ENCODE measurements at regions not wholly inside any gene's neighbourhood (a gene's known extent, or its start where the extent isn't known, plus 50 kb on each side); places are given as distances from the start of the nearest gene placed in this dataset.
A peak's percentile ranks its signal among the peaks of the same experiment; 100 is the strongest.

DNA sequence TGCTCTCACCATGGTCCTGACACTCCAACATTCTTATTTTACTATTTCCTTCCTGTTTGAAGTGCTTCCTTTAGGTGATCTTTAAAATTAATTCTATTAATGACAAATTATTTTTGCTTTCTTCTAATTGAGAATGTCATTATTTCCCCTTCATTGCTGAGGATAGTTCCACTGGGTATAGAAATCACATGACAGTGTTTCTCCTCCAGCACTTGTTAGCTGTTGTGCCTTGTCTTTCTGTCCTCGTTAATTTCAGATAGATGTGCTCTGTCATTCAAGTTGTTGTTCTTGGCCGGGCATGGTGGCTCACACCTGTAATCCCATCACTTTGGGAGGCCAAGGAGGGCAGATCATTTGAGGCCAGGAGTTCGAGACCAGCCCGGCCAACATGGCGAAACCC lies 321.0 kb upstream of the RAB6C start:
- DNase-seq, result no peak

DNA sequence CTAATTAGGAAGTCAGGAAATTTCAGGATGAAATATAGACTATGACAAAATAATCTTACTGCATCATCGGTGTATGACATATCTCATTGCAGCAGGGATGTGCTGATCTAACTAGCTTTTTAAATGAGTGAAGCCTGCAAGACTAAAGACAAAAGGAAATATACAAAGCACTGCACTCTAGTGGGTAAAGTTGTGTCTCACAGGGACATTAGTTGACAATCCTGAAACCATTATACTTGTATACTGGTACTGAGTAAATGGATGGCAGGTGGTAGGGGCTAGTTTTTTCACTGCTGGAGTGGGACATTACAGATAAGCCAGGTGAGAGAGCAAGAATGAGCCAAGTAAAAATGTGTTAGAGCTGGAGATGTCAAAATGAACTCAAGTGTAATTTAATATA lies 317.5 kb upstream of the RAB6C start:
- DNase-seq, result peak; percentile 81

DNA sequence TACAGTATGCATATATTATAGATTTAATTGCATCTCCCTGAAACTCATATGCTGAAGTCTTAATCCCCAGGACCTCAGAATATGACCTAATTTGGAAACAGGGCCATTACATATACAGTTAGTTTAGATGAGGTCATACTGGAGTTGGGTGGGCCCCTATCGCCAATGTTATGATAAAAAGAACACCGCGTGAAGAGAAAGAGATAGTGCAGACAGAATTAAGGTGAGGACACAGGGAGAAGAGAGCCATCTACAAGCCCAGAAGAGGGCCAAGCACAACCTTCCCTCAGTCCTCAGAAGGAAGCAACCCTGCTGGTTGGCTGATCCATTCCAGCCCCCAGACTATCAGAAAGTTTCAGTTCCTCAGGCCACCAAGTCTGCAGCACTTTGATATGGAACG lies 311.9 kb upstream of the RAB6C start:
- no peak for DNase-seq

DNA sequence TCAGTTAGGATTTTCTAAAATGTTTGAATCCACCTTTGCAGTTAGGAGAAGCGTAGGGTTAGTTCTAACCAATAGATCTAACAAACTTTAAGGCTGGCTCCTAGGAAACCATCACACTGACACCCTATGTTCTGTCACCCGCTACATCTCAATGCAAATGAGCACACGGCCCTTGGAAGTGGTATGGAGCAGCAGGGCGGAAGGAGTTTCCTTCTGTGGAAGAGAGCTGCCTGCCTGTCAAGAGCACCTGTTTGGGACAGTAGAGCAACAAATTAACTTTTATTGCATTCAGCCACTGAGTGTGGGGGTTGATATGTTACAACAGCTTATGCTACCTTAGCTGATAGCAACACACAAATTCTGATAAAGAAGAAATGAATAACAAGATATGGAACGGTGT lies 306.9 kb upstream of the RAB6C start:
- DNase-seq, result no peak

DNA sequence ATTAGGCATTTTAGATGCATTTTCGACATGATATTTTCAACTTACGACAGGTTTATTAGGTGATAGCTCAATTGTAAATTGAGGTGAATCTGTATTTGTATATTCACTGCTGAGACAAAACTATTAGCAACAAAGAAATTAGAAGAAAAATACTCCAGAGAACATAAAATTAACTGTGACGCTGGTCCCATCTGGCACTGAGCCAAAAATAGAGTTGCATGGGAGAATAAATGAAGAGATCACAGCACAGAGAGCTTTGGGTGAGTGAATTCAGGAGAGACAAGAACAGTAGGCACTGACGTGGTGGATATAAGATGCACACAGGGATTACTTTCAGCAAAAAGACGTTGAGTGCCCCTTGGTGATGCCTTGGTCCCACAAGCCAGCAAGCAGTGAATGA lies 306.2 kb upstream of the RAB6C start:
- no peak for DNase-seq

DNA sequence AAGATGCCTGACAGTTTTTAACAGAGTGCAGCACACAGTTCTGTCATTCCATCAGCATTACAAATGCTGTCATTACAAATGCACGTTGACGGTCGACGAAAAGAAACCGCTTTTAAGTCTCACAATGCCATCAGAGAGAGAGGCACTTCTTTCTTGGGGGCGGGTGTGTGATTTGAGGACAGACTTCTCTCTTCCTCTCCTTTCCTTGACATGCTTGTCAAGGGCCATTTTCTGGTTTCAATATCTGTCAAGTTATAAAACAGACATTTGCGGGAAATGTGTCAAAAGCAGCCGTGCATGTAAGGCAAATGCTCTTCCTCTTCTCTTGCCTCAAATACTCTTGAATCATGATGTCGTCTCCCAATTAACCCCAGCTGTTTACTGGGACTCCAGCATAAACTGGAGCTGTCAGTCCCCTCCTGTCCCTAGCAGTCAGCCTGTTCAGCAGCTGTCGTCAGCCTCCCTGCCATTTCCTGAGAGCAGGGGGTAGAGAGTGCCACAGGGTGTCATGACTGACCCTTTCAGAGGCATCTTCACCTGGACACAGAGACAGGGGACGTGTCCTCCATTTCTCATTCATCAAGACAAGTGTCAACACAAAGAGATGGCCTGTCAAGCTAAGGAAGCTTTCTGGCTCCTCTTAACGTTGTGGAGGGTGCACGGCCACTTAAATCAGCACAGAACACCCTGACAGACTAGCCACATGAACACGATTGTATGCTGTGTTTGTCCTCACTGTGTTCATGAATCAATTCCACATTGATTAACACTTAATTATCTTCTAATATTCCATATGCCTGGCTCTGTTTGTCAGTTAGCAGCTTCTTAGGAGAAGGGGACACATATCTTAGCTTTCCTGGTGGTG lies 305.4 kb upstream of the RAB6C start:
- DNase-seq, result no peak

DNA sequence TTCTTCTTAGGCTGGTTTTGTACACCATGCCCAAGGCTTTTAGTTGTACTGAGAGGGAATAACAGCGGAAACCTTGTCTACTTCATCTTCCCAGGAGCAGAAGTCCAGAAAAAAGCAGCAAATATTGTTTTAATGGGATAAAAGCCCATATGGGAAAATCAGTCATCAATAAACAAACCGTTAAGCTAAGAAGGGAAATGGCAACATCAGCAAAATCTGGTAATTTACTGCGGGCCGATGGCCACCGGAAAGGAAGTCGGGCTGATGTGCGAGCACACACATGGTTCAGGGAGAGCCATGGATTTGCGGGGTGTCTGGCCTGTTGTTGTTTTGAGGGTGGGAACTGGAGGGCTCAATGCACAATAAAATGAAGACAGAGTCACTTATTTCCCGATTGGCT lies 300.7 kb upstream of the RAB6C start:
- DNase-seq, result no peak

DNA sequence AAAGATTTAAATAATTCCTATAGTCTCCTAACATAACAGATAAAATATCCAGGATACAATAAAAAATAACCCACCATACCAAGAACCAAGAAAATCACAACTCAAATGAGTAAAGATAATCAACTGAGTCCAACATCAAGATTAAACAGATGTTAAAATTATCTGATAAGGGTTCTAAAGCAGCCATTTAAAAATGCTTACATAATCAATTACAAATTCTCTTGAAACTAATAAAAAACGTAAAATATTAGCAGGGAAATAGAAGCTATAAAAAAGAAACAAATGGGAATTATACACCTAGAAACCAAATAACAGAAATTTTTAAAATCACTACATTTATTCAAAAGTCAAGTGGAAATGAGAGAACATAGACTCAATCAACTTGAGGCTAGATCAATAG lies 297.7 kb upstream of the RAB6C start:
- DNase-seq, result no peak

DNA sequence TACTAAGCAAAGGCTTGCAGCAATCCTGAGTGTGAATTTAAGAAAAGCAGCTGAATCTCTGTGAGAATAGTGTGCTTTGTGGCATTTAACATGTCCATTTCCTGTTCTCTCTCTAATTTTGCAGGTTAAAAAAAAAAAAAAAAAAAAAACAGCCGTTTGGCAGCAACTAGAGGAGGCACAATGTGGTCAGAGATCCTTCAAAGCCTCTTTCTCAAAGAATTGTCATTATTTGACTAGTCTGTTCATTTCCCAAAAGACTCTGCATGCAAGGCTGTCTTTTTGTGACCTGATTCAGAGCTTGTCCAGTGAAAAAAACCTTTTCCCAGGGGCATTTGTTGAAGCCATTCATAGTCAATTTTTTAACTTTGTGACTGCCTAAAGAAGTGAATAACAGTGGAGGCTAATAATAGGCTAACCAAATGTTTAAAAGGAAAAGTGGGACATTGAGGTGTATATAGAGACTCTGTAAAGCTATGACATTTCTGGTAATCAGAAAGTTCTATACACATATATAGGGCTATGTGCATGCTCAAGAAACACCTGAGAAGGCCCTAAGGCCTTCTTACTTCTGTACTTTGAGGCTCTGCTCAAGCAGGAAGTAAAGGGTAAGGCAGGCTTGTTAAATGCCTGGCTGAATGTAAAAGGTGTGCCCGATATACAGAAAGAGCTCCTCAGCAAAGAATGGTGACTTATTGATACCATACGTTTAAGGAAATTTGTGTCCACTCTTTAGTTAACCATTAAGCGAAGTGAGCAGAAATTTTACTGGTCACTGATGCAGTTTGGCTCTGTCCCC lies 289.6 kb upstream of the RAB6C start:
- no peak for DNase-seq

DNA sequence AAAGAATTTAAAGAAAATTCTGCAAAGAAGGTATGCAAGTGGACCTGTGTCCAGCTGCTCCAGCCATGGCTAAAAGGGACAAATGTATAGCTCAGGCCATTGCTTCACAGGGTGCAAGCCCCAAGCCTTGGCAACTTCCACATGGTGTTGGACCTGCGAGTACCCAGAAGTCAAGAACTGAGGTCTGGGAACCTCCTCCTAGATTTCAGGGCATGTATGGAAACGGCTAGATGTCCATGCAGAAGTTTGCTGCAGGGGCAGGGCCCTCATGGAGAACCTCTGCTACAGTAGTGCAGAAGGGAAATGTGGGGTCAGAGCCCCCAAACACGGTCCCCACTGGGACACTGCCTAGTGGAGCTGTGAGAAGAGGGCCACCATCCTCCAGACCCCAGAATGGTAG lies 284.0 kb upstream of the RAB6C start:
- DNase-seq, result no peak

DNA sequence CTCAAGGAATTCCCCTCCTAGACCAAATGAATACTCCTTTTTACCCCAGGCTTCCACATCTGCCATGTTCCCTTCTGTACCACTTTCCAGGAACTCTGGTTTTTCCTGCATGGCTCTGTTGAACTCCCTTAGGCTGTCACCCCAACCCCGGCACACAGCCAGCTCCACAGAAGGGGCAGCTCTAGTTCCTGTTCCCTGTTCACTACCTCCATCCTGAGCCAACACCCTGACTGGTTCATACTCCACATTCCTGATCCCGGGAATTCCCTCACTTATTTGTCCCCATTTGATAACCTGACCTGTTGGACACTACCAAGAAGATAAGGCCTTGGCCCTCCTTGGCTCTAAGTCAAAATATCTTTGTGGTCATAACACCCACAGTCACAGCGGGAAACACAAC lies 280.9 kb upstream of the RAB6C start:
- peak; percentile 32 for DNase-seq

DNA sequence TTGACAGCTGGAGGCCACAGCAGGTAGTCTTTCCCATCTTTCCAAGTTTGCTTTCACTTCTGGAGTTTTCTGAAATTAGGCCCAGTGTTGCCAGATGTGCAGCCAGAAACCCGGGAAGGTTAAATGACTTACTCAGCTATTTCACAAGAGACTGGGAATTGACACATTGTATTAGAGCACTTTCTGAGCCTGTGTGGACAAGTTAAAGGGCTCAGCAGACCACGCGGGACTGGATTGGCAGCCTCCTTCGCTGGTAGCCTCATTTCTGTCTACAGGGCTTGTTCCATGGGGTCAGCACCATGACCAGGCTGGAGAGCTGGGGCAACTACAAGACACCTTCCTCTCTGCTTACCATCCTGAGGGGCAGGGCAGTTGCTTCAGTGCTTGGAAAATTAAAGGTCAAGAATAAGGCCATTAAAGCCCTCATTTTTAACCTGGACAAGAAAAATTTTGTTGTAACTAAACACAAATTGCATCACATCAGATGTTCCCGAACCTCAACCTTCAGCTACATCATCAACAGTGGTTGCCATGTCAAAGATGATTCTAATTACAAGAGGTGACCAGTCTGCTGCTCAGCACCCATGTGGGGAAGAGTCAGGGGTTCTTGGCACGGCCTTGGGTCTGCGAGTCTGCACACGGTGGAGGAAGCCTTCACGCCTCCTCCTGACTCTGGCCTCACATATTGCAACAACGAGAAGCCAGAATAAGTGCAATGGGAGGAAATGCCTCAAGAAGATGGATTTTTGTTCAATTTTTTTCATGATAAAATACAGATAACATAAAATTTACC lies 279.5 kb upstream of the RAB6C start:
- DNase-seq, result peak; percentile 83

DNA sequence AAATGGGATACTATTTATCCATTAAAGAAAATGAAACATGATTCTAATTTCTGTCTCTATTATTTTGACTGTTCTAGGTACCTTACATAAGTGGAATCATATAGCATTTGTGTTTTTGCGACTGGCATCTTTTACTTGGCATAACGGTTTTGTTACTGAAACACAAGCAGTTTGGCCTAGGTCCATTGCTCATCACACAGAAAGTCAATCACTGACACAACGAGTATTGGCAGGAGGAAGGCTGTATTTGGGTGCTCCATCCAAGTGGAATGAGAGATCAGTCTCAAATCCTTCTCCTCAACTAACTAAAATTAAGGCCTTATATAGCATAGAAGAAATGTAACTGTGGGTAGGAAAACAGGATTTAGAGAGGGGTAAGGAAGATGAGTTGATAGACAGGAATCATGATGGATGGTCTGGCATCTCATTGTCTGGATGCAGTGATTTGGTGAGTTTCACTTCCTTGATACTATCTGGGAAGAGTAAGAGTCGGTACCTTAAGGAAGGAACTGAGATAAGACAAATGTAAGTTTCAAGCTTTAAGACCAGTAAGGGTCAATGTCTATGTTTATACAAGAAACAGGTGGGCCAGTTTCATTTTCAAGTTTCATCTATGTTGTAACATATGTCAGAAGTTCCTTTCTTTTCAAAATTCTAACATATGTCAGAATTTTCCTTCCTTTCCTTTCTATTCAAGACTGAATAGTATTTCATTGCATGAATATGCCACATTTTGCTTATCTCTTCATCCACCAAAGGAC lies 276.9 kb upstream of the RAB6C start:
- no peak for DNase-seq

DNA sequence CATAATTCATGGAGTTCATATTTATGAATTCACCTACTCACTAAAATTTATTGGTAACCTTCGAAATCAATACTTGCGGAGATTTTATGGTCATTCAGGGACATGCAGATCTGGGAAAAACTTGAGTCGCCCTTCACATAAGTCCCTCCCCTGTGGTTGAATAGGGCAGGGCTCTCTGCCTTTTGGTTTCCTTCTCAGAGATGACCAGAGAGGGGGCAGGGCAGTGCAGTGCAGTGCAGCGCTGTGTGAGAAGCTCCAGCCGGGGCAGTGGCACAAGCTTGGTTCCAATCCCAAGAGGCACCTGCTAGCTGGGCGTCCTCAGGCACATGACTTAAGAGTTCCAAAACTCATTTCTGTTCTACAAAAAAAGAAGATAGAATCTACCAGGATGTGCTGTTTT lies 274.4 kb upstream of the RAB6C start:
- no peak for DNase-seq

DNA sequence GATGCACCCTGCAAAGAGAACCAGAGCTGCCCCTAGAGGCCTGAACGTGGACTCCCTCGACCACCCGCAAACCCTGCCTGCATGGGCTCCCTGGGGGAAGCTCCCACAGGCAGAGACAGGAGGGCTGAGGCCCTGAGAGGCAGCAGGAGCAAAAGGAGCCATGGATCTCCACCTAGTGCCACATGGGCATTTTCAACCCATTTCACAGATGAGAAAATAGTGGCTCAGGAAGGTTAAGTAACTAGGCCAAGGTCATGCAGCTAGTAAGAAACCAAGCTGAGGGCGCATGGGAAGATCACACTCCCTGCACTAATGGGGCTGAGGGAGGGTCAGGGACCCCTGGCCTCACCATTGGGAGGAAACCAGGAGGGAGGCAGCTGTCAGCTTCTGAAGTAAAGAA lies 271.7 kb upstream of the RAB6C start:
- no peak for DNase-seq

DNA sequence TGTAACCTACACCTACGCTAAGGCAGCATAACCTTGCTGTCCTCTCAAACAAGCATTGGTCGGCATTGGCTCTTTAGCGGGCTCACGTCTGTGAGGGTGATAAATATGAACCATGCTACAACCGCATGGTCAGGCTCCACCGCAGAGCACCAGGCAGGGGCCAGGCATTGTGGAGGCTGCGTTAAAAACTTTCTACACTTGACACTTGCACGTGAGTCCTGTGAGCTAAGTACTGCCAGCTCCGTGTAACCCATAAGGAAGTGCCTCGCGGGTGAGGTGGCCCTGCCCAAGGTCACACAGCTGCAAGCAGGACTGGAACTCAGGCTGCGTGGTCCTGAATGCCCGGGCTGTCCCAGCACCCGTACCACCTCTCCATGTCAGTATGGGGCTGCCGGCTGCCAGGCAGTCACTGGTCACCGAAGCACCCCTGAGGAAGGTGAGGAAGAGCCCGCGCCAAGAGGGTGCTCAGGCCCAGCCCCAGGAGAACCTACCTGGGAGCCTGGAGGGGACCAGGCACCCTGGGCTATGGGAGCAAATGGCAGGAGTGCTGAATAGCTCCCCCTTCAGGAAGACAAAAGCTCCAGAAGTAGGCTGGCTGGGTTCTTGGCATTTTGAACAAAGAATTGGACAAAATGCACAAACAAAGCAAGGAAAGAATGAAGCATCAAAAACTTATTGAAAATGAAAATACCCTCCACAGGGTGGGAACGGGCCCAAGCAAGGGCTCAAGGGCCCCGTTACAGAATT lies 271.1 kb upstream of the RAB6C start:
- no peak for DNase-seq

DNA sequence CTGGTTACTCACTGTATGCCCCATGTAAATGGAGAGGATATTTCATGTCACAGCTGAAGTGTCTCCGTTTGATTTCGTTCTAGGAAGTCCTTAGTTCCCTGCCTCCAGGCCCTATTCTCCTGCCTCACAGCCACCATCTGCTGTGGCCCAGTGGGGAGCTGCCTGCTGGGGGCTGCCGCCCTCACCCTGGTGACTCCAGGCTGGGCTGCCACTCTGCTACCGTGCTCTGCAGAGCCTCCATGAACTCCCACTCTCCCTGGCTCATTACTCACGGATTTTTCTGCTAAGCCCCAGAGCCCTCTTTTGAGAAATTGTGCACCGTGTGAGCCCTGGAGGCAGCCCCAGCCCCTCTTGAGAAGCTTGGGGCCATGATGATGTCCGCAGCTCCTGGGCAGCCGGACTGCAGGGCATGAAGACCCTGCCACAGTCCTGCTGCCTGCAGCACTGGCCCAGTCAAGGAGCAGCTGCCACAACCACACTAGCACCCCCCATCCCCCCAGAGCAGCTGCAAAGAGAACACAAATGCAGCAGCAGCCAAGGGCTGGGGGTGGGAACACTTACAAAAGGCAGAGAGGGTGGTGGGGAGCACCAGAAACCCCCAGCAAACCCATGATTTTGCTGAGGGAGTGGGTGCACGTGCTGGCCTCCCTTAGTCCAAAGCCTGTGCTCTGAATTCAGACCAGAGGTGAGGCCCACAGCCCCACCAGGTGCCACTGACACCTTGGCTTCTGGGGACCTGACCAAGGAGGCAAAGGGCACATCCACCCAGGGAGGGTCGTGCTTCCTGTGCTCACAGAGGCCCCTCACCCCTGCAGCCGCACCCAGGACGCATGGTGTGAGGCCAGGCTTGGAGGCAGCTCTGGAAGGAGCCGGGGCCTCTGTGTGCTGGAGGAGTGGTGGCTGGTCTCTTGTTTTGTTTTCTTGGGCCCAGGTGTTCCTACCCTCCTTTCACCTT lies 270.2 kb upstream of the RAB6C start:
- DNase-seq, result peak; percentile 71

DNA sequence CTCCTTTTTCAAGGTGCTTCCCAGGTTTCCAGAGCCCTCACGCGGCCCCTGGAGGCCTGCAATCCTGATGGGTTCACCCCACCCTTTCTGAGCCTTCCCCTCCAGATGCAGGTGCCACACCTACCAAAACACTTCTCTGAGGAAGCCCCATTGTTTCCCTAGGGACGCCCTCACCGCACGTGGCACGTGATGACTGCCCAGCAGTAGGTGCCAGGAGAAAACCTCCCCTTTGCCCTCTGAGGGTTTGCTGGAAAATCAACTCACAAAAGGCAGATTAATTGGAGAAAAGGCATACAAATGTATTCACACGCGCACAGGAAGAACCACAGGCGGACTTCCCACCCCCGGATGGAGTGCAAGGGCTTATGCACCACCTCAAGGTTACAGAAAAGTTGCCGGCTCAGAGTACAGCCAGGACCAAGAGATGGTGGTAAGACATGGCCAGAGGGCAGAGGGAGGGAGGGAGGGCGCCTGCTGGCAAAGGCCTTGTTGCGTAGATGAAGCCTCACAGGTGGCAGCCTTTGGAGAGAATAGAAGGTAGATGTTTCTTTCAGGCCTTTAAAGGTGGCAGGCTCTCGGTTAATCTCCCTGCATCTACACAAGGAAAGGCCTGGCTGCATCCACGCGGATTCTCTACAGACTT lies 269.4 kb upstream of the RAB6C start:
- DNase-seq, result peak; percentile 84

DNA sequence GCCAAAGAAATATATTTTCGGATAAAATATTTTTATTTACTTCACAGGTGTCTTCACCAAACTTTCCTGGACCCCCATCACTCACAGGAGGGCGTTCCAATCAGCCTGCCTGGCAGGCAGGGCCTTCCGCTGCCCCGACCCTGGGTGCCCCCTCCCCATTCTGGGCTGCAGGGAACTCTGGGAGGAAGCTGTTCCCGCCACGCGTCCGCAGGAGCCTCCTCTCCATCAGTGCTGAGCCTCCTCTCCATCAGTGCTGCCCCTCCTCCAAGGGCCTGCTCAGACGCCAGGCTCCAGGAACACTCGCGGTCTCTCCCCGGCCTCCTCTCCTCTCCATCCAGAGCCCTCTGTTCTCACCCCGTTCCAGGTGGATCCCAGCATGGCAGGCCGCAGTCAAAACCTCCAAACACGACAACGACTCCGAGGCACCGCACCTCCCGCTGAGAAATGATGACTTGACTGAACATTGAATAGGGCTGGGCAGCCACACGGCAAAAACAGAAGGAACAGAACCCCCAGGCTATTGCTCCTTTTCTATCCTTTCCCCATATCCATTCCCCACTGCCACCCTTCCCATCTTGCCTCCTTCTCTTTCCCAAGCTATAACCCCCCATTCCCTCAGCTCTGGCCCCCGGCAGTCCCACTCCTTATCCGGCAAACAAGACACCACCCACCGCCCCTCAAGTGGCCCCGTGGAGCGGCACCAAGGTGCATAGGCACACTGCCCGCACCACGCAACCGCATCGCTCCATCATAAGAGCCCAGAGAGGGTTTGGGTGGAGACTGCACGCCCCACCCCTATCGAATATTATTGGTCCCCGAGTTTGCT lies 268.6 kb upstream of the RAB6C start:
- DNase-seq, result no peak

Data from NCI-H2171 treated with DMSO at 0.1 percent for 48 hours (cell line).